Suprapubic skin (tissue), 3 donors: ENCODE measurements at regions not wholly inside any gene's neighbourhood (a gene's known extent, or its start where the extent isn't known, plus 50 kb on each side); places are given as distances from the start of the nearest gene placed in this dataset.

Experiments used
- CTCF ChIP-seq, 2 donors: fragments of 200-600 bp in 1 of 2; fragments of 450-650 bp in 1 of 2; sonication (generic) in 1 of 2; IDR thresholded peaks; one replicate each; pipeline ENCODE4 v1.5.1; 2016 to 2019; ENCODE audit warnings: antibody characterized with exemption in 2 of 2, mild to moderate bottlenecking in 1 of 2, moderate library complexity in 1 of 2
- POLR2A ChIP-seq, 2 donors: fragments of 450-650 bp; IDR thresholded peaks; one replicate each; pipeline ENCODE4 v1.6.1; 2017; ENCODE audit warnings: antibody characterized with exemption in 2 of 2, mild to moderate bottlenecking in 2 of 2, moderate library complexity in 2 of 2

- no peak for TF ChIP-seq POLR2A (IDR thresholded peaks at IDR 0.05)
- no peak for TF ChIP-seq CTCF (IDR thresholded peaks at IDR 0.05)
Measured at GRCh38 chr12:88935856-88936255, 355.6 kb upstream of the KITLG start.
